GM18519 (cell line): ENCODE measurements at regions not wholly inside any gene's neighbourhood (a gene's known extent, or its start where the extent isn't known, plus 50 kb on each side); places are given as distances from the start of the nearest gene placed in this dataset.
"Not testable (repeated sequence)": the region's sequence is repeated elsewhere in the genome, so short reads cannot be mapped to it uniquely, and the experiment has no call there.

Source experiments
- ATAC-seq: cut with Tn5 transposase; IDR thresholded peaks from one replicate; pipeline ENCODE4 v1.9.1; 2021; ENCODE audit warnings: mild to moderate bottlenecking, moderate library complexity; ENCODE audit not compliant: unreplicated experiment, low FRiP score

DNA sequence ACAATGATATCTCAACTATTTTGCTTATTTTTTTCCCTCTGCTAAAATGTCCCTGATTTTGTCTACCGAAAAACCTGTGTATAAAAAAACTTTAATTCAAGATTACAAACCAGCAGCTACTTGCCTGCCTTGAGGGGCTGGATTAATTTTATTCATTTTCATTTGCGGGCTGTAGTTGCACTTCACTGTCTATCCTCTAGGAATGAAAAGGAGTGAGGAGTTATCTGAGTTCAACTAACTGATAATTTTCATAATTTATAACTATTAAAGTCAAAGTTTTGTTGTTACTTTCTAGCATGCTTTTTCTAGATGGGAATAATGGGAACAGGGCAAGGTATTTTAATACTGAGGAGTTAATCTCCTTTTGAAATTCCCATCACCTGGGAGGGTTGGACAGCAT is 50.3 kb upstream of the AGTPBP1 start:
- ATAC-seq, result not testable (repeated sequence)

DNA sequence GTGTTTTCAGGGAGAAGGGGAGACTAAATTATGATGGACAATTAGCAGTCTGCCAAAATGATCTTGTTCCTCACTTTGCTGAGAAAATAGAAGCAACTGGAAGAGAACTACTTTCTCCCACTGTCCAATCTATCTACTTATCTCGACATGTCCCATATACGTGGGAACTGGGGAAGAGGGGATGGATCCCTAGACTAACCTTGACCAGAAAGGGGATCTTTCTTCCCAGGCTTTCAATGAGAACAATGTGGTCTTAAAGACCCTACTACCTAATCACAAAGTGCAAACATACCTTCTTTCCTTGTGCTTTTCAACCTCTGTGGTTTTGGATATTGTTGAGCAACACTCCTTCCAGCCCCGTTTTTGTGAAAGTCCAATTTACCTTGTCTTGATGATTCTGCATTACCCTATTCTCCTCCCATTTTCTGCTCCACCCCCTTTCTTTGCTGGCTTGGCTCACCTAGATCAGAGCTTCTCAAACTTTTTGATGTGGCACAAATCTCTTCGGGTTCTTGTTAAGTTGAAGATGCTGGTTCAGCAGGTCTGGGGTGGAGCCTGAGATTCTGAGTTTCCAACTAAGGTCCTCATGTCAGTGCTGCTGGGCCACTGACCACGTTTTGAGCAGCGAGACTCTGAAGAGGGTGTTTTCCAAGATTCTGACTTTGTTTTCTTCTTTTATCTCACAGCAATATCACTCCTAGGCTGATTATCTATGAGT is 61.4 kb upstream of the AGTPBP1 start:
- ATAC-seq, result not testable (repeated sequence)

DNA sequence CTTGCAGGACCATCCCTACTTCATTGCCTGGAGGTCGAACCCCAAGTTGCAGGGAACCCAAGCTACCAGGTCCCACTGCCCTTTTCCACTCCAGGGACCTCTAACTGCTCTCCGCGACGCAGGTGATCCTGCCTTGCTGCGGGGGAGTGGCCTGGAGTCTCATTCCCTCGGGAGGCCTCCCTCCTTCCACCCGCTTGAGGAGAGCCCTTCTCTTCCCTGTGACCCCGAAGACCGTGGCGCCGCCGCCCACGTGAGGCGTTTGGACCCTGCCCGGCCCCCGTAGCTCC is 63.0 kb upstream of the AGTPBP1 start:
- not testable (repeated sequence) for ATAC-seq

DNA sequence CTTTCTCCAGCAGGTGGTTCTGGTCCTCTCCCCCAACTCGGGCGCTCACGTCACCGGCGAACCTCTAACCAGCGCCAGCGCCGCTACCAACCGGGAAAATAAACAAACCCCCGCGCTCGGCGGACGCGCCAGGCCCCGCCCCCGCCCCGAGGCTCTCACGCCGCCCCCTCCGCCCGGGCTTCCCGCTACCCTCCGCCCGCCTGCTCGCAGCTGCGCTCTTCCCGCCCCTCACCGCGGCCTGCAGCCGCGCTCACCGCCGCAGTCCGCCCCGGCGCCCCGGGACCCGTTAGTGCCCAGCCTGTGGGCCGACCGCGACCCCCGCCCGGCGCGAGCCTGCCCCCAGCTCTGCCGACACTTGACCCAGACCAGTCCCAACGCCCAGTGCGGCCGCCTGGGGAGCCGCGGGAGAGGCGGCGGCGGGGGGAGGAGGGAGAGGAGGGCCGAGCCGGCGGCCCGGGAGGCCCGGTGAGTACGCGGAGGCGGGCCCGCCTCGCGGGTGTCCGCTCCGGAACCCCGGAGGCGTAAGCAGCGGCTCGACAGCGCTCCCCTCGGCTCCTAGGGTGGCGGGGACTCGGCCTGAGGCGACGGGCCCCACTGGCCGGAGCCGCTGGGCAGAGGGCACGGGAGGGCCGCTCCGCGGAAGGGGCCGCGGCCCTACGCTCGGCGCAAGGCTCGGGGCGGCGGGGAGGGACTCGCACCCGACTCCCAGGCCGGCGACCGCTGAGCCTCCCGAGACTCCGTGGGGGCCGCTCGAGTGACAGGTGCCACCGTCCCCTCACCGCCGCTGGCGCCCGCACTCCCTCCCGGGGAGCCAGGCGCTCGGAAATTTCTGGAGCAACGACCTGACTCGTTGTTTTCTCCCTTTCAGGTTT is 63.6 kb upstream of the AGTPBP1 start:
- ATAC-seq, result peak; percentile 53

DNA sequence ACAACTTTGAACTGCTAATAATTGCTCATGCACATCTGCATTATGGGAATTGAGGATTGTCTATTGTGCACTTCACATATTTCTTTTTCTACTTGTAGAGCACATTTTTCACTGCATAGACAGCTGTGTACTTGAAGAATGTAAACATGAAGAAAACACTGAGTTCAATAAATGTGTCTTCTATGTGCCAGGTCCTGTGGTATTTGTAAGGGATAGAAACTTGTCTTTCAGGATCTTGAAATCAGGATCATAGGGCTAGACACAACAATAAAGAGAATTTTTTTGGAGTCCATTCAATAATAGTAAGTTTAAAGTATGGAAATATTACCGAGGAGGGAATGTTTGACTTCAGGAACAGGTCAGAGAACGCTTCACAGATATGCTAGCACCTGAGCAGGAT is 66.6 kb upstream of the AGTPBP1 start:
- not testable (repeated sequence) for ATAC-seq

DNA sequence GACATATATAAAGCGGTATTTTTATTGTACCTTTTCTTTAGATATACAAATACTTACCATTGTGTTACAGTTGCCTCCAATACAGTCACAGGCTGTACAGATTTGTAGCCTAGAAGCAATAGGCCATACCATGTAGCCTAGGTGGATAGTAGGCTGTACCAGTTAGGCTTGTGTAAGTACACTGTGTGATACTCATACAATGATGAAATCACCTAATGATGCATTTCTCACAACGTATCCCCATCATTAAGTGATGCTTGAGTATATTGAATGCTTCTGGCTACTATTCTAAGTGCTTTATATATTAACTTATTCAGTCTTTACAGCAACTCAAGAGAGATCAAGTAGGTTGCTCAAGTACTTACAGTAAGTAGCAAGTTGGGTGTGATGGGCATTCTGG is 71.6 kb upstream of the AGTPBP1 start:
- ATAC-seq, result not testable (repeated sequence)

DNA sequence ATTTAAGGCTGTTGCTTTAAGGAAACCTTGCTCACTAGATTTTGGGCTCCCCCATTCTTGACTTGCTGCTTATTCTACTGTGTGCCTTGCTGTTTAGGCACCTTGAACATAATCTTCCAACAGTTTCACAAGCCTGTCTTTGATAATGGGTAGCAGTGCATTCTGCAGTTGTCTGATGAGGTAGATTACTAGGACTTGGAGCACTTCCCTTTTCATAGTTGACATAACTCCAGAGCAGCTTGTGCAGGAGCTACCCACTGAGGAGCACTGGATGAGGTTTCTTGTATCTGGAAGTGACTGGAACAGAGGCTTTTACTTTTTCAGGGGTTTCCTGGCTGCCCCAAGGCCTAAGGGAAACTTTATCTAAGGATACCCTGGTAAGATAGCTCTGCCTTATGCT is 73.0 kb upstream of the AGTPBP1 start:
- ATAC-seq, result not testable (repeated sequence)

DNA sequence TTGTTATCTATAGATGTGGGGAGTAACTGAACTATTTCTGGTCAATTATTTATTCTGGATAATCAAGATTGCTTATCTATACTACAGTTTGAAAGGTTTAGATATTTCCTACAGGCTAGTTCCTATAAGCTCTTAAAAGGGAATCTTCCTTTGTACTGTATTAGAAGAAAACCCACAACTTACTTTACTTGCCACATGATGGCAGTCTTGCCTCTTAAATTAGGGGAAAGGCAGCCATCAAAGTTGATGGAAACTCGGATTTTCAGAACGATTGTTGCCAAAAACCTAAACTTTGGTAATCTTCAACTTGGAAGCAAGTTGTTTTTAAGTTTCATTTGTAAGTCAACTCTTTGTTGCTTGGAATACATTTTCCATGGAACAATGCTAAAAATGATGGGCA is 77.2 kb upstream of the AGTPBP1 start:
- ATAC-seq, result not testable (repeated sequence)

DNA sequence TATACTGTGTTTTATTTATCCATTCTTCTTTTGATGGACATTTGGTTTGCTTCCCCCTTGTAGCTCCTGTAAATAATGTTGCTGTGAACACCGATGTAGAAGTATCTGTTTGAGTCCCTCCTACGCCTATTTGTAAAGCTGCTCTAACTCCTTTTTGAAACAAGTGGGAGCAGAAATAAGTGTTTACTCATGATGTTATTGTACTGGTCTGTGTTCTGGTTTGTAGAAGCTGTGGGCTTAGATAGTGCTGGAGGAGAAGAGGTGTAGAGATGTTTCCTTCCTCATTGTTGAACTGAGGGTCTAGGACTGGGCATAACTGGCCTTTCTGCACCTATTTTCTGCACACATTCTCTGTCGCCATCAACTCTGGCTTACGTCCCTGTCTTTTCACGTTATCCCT is 78.8 kb upstream of the AGTPBP1 start:
- ATAC-seq, result not testable (repeated sequence)

DNA sequence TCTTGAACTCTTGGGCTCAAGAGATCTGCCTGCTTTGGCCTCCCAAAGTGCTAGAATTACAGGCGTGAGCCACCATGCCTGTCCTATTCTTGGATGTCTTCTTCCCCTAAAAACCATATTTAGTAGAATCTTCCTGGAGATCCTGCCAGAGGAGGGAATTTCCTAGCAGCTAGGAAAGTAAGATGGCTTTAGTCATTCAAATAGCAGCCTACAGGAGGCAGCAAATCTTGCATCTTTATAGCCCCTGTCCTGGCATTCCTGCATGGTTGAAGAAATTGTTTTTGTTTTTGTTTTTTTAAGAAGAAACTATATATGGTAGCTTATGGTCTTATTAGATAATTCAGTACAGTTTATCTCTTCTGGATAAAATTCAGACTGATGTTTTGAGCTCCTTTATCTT is 83.2 kb upstream of the AGTPBP1 start:
- ATAC-seq, result not testable (repeated sequence)

DNA sequence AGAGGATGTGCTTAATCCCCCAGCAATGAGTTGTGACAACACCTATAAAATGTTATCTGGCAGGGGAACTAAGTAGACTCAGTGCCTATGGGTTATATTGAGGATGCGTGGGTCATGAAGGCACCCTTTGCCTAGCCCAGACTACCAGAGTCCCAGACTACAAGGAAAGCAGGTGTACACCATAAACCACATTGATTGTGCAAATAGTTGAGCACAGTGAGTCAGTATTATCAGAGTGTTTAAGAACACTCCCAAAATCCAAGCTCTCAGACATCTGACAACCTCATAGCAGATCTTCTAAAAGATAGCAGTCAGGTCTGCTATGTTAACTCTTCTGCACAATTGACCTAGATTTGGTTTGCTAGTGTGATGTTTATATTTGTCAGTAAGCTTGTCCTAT is 92.8 kb upstream of the AGTPBP1 start:
- not testable (repeated sequence) for ATAC-seq

DNA sequence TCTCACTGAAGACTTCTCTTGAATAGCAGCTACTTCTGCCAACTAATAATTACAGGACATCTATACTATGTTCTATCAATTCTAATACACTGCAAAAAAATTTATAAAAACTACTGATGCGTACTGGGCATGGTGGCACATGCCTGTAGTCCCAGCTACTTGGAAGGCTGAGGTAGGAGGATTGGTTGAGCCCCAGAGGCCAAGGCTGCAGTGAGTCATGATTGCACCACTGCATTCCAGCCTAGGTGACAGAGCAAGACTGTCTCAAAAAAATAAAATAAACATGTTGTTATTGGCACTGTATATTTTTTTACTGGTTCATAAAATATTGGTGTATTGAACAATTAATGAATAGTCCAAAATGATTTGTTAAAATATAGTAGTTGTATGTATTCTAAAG is 97.0 kb upstream of the NAA35 start:
- not testable (repeated sequence) for ATAC-seq

DNA sequence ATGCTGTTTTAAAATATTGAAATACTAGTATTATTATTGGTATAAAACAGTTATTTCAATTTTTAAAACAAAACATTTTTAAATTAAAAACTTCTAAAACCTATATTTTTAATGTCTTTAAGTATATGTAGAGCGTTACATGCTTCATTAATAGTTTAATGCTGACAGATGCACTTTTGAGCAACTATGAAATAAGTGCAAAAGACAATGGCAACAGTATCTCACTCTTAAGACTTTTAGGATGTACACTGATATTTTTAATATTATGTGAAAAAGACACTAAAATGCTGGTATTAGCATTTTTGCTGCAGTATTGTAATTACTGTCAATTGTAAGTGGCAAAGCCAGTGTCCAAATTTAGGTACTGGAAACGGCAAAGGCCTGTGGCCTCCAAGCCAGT is 93.2 kb upstream of the NAA35 start:
- ATAC-seq, result not testable (repeated sequence)

DNA sequence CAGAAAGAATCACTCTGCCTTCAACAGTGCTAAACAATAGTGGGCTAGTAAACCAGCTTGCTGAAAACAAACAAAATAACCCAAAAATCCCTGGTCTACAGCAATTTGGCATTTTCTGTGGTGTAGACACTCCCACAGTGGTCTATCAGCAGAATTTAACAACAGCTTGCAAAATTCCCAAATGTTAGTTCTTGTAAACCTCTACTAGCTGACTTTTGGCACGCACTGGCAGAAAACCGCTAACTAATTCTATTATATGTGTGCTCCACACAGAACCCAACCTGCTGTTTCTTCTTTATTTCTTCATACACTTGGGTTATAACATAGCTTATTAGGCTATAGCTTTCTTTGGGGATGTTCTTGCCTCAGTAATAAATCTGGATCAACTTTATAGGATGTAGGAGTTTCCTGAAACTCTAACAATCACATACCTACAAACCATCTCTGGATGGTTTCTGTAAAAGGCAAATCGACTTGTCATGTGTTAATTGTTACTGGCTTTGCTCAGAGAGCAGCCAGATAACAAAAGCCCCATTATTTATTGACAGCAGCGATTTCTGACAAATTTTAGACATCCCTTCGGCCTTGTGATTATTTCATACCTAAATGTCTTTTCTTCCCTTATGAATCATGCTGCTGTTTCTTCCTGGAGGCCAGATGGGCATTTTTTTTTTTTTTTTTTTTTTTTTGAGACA is 82.7 kb upstream of the NAA35 start:
- ATAC-seq, result no peak

DNA sequence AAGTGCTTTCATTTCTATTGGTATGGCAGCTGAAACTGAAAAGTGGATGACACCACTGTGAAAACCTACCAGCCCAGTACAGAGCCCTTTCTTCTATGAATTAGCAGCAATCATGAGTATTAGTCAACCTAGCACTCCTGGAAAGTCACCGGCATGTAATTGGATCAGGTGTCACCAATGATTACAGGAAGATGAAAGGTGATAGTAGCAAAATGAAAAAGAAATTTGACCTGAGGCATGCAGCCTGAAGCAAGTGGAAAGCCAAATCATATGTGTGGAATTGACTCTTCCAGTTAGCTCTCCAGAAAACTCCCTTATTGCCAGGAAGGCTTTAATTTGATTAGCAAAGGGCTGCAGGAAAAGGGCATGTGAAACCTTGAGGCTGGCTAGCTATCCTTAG is 81.2 kb upstream of the NAA35 start:
- ATAC-seq, result no peak

DNA sequence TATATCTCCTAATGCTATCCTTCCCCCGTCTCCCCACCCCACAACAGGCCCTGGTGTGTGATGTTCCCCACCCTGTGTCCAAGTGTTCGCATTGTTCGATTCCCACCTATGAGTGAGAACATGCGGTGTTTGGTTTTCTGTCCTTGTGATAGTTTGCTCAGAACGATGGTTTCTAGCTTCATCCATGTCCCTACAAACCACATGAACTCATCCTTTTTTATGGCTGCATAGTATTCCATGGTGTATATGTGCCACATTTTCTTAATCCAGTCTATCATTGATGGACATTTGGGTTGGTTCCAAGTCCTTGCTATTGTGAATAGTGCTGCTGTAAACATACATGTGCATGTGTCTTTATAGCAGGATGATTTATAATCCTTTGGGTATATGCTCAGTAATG is 79.1 kb upstream of the NAA35 start:
- not testable (repeated sequence) for ATAC-seq

DNA sequence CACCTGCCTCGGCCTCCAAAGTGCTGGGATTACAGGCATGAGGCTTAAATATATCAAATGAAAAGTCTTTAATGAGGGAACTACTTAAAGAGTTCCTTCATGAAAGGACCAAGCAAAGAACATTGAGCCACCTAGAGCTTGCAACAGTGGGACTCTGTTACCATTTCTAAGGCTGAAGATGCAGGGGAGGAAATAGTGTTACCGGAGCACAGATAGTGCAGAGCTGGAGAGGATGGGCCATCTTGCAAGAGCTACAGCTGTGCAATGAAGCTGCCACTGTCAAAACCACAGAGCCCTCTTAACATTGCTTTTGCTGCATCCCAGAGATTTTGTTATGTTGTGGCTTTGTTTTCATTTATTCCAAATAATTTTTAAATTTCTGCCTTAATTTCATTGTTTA is 77.1 kb upstream of the NAA35 start:
- ATAC-seq, result no peak

DNA sequence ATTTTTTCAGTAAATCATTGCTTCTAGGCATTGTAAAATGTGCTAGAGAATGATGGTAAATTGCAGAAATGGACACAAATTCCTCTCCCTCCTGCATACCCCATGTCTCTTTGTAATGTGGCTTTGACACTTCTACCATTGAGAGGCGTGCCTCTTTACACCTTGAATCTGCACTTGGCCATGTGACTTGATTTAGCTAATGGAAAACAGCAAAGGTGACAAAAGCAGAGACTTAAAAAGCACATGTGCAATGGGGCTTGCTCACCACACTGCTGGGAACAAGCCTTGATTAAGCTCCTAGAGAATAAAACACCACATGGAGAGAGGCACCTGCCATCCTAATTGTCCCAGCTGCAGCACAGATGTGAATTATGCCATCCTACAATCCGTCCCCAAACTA is 69.9 kb upstream of the NAA35 start:
- ATAC-seq, result no peak

DNA sequence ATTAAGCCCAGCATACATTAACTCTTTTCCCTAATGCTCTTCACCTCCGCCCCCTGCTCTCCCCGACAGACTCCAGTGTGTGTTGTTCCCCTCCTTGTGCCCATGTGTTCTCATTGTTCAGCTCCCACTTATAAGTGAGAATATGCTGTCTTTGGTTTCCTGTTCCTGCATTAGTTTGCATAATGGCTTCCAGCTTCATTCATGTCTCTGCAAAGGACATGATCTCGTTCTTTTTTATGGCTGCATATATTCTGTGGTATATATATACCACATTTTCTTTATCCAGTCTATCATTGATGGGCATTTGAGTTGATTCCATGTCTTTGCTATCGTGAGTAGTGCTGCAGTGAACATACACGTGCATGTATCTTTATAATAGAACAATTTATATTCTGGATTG is 69.3 kb upstream of the NAA35 start:
- not testable (repeated sequence) for ATAC-seq

DNA sequence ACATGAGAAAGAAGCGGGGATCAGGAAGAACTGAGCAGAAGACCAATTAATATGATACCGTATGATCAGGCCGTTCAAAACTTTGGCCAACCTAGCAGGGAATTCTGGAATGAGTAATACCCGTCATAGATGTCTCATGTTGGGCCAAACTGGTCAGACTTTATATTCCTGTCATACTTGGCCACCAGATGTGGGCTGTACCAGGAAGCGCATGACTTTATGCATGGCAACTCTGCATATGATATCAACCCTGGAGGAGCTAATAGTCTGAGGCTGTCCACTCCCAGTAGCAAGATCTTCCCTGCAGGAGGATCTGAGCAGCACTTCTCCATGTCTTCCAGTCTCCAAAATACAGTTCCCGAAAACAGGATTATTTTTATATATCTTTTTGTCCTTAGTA is 68.5 kb upstream of the NAA35 start:
- ATAC-seq, result no peak

DNA sequence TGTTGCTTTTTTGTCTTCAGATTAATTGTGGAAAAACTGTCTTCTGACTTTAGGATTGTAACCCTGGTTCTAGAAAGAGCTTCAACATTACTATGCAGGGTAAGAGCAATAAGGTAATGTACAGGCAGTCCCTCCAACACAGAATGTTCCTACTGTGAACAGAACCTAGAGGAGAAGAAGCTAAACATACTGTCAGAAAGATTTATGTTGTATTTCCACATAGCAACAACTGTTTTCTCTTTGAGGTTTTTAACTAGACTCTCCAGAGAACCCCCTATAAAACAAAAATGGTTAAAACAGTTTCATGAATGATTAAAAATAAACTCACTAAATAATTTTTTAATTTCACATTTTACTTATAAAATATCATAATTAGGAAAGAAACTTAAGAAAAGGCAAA is 64.3 kb upstream of the NAA35 start:
- no peak for ATAC-seq
